NCI-H2107 treated with DMSO at 0.1 percent for 48 hours (cell line): ENCODE measurements at regions not wholly inside any gene's neighbourhood (a gene's known extent, or its start where the extent isn't known, plus 50 kb on each side); places are given as distances from the start of the nearest gene placed in this dataset.

Experiments used
- DNase-seq: peaks from one replicate; lab custom pipeline; 2025; ENCODE audit not compliant: unreplicated experiment; lab: John Stamatoyannopoulos, UW

GRCh38 chr3:116630494-116630893 lies 79.1 kb upstream of the TUSC7 start:
- DNase-seq: no peak

- DNase-seq: no peak
Observed at GRCh38 chr3:116639641-116640040, 69.9 kb upstream of the TUSC7 start.

GRCh38 chr3:116640109-116640508 lies 69.5 kb upstream of the TUSC7 start:
- DNase-seq: no peak

GRCh38 chr3:116643001-116643400 lies 66.6 kb upstream of the TUSC7 start:
- DNase-seq: no peak

GRCh38 chr3:116647996-116648395 lies 61.6 kb upstream of the TUSC7 start:
- no peak for DNase-seq
